ENCODE measurements at regions not wholly inside any gene's neighbourhood (a gene's known extent, or its start where the extent isn't known, plus 50 kb on each side); places are given as distances from the start of the nearest gene placed in this dataset.

DNA sequence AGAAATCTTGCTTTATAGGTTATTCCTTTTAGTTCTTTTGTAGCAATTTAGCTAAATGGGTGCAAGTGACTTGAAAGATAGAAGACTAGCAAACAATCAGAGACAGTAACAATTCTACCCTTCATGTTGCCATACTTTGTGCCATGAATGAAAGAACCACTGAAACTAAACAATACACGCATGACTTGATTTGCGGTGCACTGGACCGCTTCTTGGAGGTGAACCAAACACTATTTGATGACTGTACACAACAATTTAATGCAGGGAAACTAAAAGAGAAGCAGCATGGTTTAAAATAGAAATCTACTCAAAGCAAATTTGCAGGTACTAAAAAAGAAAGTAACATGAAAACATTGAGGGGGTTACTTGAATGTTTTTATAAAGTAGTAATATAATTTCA lies 331.0 kb upstream of the RARB start:
- in situ Hi-C loops (cut with MboI) = no loop called here
- H3K4me1 ChIP-seq (ENCODE audit: insufficient read depth) = no peaks in the 10 kb centered on the region
- no peak for TF ChIP-seq EZH2 (IDR thresholded peaks at IDR 0.05; ENCODE audit: insufficient read depth, poor library complexity, severe bottlenecking)
- no peak for TF ChIP-seq EZH2phosphoT487 (IDR thresholded peaks at IDR 0.05; ENCODE audit: insufficient read depth, low read depth)

DNA sequence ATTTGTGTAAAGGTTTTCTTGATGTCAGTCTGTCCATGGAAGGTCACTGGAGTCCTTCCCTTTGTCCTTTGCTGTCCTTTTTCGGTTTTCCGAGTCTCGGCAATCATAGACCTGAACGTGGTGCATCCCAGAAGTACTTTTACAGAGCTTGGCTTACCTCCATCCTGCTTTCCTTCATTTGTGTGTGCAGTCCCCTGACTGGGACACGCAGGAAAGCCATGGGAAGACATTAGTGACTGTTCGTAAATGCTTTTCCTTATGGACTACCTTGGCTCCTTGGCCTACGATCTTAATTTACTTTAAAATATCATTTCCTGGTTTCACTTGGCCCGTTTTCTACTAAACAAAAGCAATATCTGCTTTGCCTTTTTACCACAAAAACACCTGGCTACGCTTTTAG lies 328.4 kb upstream of the RARB start:
- in situ Hi-C loops (cut with MboI) = no loop called here
- no peak for DNase-seq
- no peak for TF ChIP-seq EZH2 (IDR thresholded peaks at IDR 0.05; ENCODE audit: insufficient read depth, poor library complexity, severe bottlenecking)
- TF ChIP-seq EZH2phosphoT487 (IDR thresholded peaks at IDR 0.05; ENCODE audit: insufficient read depth, low read depth) = no peak
- H3K27ac ChIP-seq = no peak overlapping the region
- no peaks in the 10 kb centered on the region for H3K9me3 ChIP-seq (ENCODE audit: low read depth)
- no peak overlapping the region for H3K4me2 ChIP-seq (ENCODE audit: unreplicated experiment)
- H3K4me3 ChIP-seq = no peak overlapping the region
- no peak overlapping the region for H3K9ac ChIP-seq
- H3K36me3 ChIP-seq (ENCODE audit: low read depth) = no peaks in the 10 kb centered on the region
- no peaks in the 10 kb centered on the region for H3K79me2 ChIP-seq (ENCODE audit: insufficient read depth)
- no peaks in the 10 kb centered on the region for H3K9me2 ChIP-seq (ENCODE audit: insufficient read depth)
- no peaks in the 10 kb centered on the region for H4K20me1 ChIP-seq (ENCODE audit: insufficient read depth)
- no peak overlapping the region for H2AFZ ChIP-seq
- no peaks in the 10 kb centered on the region for H3F3A ChIP-seq (ENCODE audit: insufficient read depth)
- no peaks in the 10 kb centered on the region for H3K4me1 ChIP-seq (ENCODE audit: insufficient read depth)
- WGBS, 2 experiments (ENCODE audit: low coverage in 1 of 2, low lambda C conversion rate in 2 of 2, missing lambda C conversion rate in 2 of 2) = 43 to 47% methylated on average over 9 of the region's 9 CpGs
- H3K27me3 ChIP-seq (replicated peaks; ENCODE audit: insufficient read depth) = no peaks in the 10 kb centered on the region

More for the DNA sequence above, 331.0 kb upstream of the RARB start:
- Histone ChIP-seq H3K4me2 (ENCODE audit: unreplicated experiment) (no peak overlapping the region), H2AFZ (no peak overlapping the region), H3K4me3 (no peak overlapping the region), H3K79me2 (ENCODE audit: insufficient read depth) (no peaks in the 10 kb centered on the region), H3F3A (ENCODE audit: insufficient read depth) (no peaks in the 10 kb centered on the region), H3K36me3 (ENCODE audit: low read depth) (no peaks in the 10 kb centered on the region), H3K9ac (no peak overlapping the region), H3K27me3 (replicated peaks; ENCODE audit: insufficient read depth) (no peaks in the 10 kb centered on the region), H3K9me3 (ENCODE audit: low read depth) (no peaks in the 10 kb centered on the region), H3K27ac (no peak overlapping the region), H3K9me2 (ENCODE audit: insufficient read depth) (no peaks in the 10 kb centered on the region), H4K20me1 (ENCODE audit: insufficient read depth) (no peaks in the 10 kb centered on the region)
- DNase-seq = no peak
- 65% methylated on average over 3 of the region's 3 CpGs for WGBS, 2 experiments (ENCODE audit: low coverage in 1 of 2, low lambda C conversion rate in 2 of 2, missing lambda C conversion rate in 2 of 2)

DNA sequence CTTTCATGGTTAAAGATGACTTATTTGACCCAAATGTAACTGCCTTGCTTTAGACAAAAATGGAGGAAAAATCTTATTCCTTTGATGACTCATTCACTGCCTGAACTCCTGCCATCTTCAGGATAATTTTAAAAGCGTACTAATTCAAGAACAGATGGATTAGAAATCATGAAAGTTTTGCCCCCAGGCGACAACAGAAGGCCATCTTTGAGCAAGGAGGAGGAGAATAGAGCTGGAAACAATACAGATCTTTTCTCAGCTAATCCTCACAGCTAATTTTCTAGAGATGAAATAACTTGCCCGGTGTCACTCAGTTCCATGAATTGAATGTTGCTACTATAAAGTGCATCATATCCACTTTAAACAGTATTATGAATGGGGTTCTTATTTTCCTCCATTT lies 324.7 kb upstream of the RARB start:
- in situ Hi-C loops (cut with MboI) = no loop called here
- Histone ChIP-seq H3K9me3 (ENCODE audit: low read depth) (no peaks in the 10 kb centered on the region), H3K27me3 (replicated peaks; ENCODE audit: insufficient read depth) (no peaks in the 10 kb centered on the region), H3K4me2 (ENCODE audit: unreplicated experiment) (no peak overlapping the region), H2AFZ (no peak overlapping the region), H3K4me1 (ENCODE audit: insufficient read depth) (no peaks in the 10 kb centered on the region), H3F3A (ENCODE audit: insufficient read depth) (no peaks in the 10 kb centered on the region), H3K4me3 (no peak overlapping the region), H3K9me2 (ENCODE audit: insufficient read depth) (no peaks in the 10 kb centered on the region), H3K36me3 (ENCODE audit: low read depth) (no peaks in the 10 kb centered on the region), H3K27ac (no peak overlapping the region), H4K20me1 (ENCODE audit: insufficient read depth) (no peaks in the 10 kb centered on the region), H3K79me2 (ENCODE audit: insufficient read depth) (no peaks in the 10 kb centered on the region), H3K9ac (no peak overlapping the region)
- no peak for DNase-seq
- no peak for TF ChIP-seq EZH2phosphoT487 (IDR thresholded peaks at IDR 0.05; ENCODE audit: insufficient read depth, low read depth)
- WGBS, 2 experiments (ENCODE audit: low coverage in 1 of 2, low lambda C conversion rate in 2 of 2, missing lambda C conversion rate in 2 of 2) = 20 to 33% methylated on average over 3 of the region's 3 CpGs

DNA sequence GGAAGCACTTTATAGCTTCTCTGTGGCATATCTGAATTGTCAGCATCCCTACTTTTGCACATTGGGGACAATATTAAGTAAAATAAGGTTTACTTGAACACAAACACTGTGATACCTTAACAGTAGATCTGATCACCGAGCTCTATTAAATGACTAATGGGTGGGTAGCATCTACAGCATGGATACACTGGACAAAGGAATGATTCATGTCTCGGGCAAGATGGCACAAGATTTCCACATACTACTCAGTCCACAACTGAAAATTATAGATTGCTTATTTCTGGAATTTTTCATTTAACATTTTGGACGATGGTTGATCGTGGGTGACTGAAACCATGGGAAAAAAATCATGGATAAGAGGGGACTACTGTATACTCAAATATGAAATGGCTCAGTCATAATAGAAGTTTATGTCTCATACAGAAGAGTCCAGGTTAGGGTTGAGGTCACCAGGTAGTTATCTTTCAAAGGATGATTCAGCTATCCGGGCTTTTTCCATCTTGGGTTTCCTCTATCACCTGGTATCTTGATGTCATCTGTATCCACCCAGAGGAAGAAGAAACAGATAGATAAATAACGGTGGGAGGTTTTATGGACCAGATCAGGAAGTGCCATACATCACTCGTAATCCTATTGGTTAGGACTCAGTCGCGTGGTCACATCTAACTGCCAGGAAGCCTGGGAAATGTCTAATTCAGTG lies 320.0 kb upstream of the RARB start:
- no peak for TF ChIP-seq EZH2 (IDR thresholded peaks at IDR 0.05; ENCODE audit: insufficient read depth, poor library complexity, severe bottlenecking)
- no peak for TF ChIP-seq EZH2phosphoT487 (IDR thresholded peaks at IDR 0.05; ENCODE audit: insufficient read depth, low read depth)
- Histone ChIP-seq H3K4me2 (ENCODE audit: unreplicated experiment) (no peak overlapping the region), H3K79me2 (ENCODE audit: insufficient read depth) (no peaks in the 10 kb centered on the region), H3K9me2 (ENCODE audit: insufficient read depth) (no peaks in the 10 kb centered on the region), H3F3A (ENCODE audit: insufficient read depth) (no peaks in the 10 kb centered on the region), H3K27me3 (replicated peaks; ENCODE audit: insufficient read depth) (no peaks in the 10 kb centered on the region), H3K9me3 (ENCODE audit: low read depth) (no peaks in the 10 kb centered on the region), H3K9ac (no peak overlapping the region), H2AFZ (no peak overlapping the region), H3K27ac (no peak overlapping the region), H3K4me3 (no peak overlapping the region), H3K4me1 (ENCODE audit: insufficient read depth) (no peaks in the 10 kb centered on the region), H4K20me1 (ENCODE audit: insufficient read depth) (no peaks in the 10 kb centered on the region), H3K36me3 (ENCODE audit: low read depth) (no peaks in the 10 kb centered on the region)
- in situ Hi-C loops (cut with MboI) = no loop called here
- WGBS, 2 experiments (ENCODE audit: low coverage in 1 of 2, low lambda C conversion rate in 2 of 2, missing lambda C conversion rate in 2 of 2) = 54 to 57% methylated on average over 9 of the region's 9 CpGs
- DNase-seq = no peak

DNA sequence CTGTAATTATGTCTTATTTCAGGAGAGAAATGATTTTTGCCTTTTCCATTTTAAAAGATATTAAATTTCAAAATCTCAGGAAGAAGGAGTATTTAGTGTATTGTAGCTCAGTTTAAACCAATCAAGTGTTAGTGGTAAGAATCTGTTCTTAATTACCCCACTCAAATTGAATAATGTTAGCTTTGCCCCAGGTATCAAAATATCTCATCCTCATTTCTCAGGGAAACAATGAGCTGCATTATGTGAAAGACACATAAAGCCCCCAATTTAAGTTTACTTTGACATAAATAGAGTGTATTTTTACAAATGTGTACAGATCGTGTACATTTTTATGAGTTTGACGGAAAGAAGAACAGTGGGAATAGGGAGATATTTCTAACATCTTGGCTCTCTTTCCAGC lies 317.4 kb upstream of the RARB start:
- no peak overlapping the region for H3K4me3 ChIP-seq
- no peak overlapping the region for H2AFZ ChIP-seq
- no peak overlapping the region for H3K4me2 ChIP-seq (ENCODE audit: unreplicated experiment)
- no peaks in the 10 kb centered on the region for H3K9me2 ChIP-seq (ENCODE audit: insufficient read depth)
- no peak for TF ChIP-seq EZH2 (IDR thresholded peaks at IDR 0.05; ENCODE audit: insufficient read depth, poor library complexity, severe bottlenecking)
- no peak for TF ChIP-seq EZH2phosphoT487 (IDR thresholded peaks at IDR 0.05; ENCODE audit: insufficient read depth, low read depth)
- no peak overlapping the region for H3K27ac ChIP-seq
- no peaks in the 10 kb centered on the region for H4K20me1 ChIP-seq (ENCODE audit: insufficient read depth)
- no peaks in the 10 kb centered on the region for H3K27me3 ChIP-seq (replicated peaks; ENCODE audit: insufficient read depth)
- no peak for DNase-seq
- no peaks in the 10 kb centered on the region for H3K79me2 ChIP-seq (ENCODE audit: insufficient read depth)
- 22 to 30% methylated on average over 2 of the region's 2 CpGs for WGBS, 2 experiments (ENCODE audit: low coverage in 1 of 2, low lambda C conversion rate in 2 of 2, missing lambda C conversion rate in 2 of 2)
- no peaks in the 10 kb centered on the region for H3F3A ChIP-seq (ENCODE audit: insufficient read depth)
- in situ Hi-C loops (cut with MboI) = no loop called here
- no peaks in the 10 kb centered on the region for H3K36me3 ChIP-seq (ENCODE audit: low read depth)
- H3K4me1 ChIP-seq (ENCODE audit: insufficient read depth) = no peaks in the 10 kb centered on the region
- no peaks in the 10 kb centered on the region for H3K9me3 ChIP-seq (ENCODE audit: low read depth)
- H3K9ac ChIP-seq = no peak overlapping the region

Measured in GM23248 (cell line).